SU-DHL-6 (cell line): ENCODE measurements at regions not wholly inside any gene's neighbourhood (a gene's known extent, or its start where the extent isn't known, plus 50 kb on each side); places are given as distances from the start of the nearest gene placed in this dataset.

Source experiments
- H2AFZ ChIP-seq: fragments of 200-600 bp; sonication (generic); 2 replicates; pipeline ENCODE4 v1.6.1; 2014; ENCODE audit warnings: low read depth, mild to moderate bottlenecking, moderate library complexity, mixed read lengths, antibody characterized with exemption, low read length; ENCODE audit not compliant: severe bottlenecking
- H3F3A ChIP-seq: fragments of 200-600 bp; shearing (Covaris generic); 2 replicates; pipeline ENCODE4 v1.6.0; 2016; ENCODE audit warnings: antibody characterized with exemption, mild to moderate bottlenecking; ENCODE audit not compliant: insufficient read depth
- H3K27ac ChIP-seq: fragments of 200-600 bp; sonication (generic); 2 replicates; pipeline ENCODE4 v1.5.1; 2016; ENCODE audit warnings: low read depth, mild to moderate bottlenecking, low read length, moderate library complexity, mixed read lengths
- H3K27me3 ChIP-seq: fragments of 200-600 bp; sonication (generic), shearing (Covaris generic); 2 replicates; pipeline ENCODE4 v1.6.0; 2014; ENCODE audit warnings: mild to moderate bottlenecking, low read length
- H3K36me3 ChIP-seq: fragments of 200-600 bp; sonication (generic); 2 replicates; pipeline ENCODE4 v1.6.1; 2014; ENCODE audit warnings: mild to moderate bottlenecking, low read length, mixed read lengths
- H3K4me2 ChIP-seq: fragments of 300-600, 200-600 bp; shearing (Covaris generic), sonication (generic); 2 replicates; pipeline ENCODE4 v1.6.0; 2014; ENCODE audit warnings: low read length, low read depth, mild to moderate bottlenecking; ENCODE audit not compliant: poor library complexity, severe bottlenecking
- H3K4me3 ChIP-seq: fragments of 200-600 bp; sonication (generic); 2 replicates; pipeline ENCODE4 v1.5.1; 2014; ENCODE audit warnings: antibody characterized with exemption, low read length, mild to moderate bottlenecking, mixed read lengths; ENCODE audit not compliant: insufficient read depth, poor library complexity, severe bottlenecking
- H3K79me2 ChIP-seq: fragments of 200-600 bp; sonication (generic); 2 replicates; pipeline ENCODE4 v1.6.1; 2014; ENCODE audit warnings: mild to moderate bottlenecking, low read length, moderate library complexity; ENCODE audit not compliant: insufficient read depth
- H3K9ac ChIP-seq: fragments of 200-600 bp; sonication (generic); 2 replicates; pipeline ENCODE4 v1.7.0; 2014; ENCODE audit warnings: mild to moderate bottlenecking, low read length
- H3K9me2 ChIP-seq: fragments of 200-600 bp; sonication (generic); replicated peaks from 2 replicates; pipeline ENCODE4 v1.6.1; 2014; ENCODE audit warnings: low read length; ENCODE audit not compliant: insufficient read depth
- H3K9me3 ChIP-seq: fragments of 200-600 bp; sonication (generic); 2 replicates; pipeline ENCODE4 v1.6.1; 2014; ENCODE audit warnings: low read length, mixed read lengths; ENCODE audit not compliant: insufficient read depth
- H4K20me1 ChIP-seq: fragments of 200-600 bp; sonication (generic); 2 replicates; pipeline ENCODE4 v1.6.1; 2014; ENCODE audit warnings: low read depth, mild to moderate bottlenecking, antibody characterized with exemption, low read length, moderate library complexity, mixed read lengths
- EZH2phosphoT487 ChIP-seq: fragments of 200-600 bp; sonication (generic), shearing (Covaris generic); conservative IDR thresholded peaks from 2 replicates; pipeline ENCODE4 v1.6.1; 2018; ENCODE audit warnings: mild to moderate bottlenecking, antibody characterized with exemption, low read length, moderate library complexity, mixed read lengths
- TF ChIP-seq, protein P1 (sequence below): fragments of 200-600 bp; sonication (generic); IDR thresholded peaks from one replicate; pipeline ENCODE4 v1.5.1; 2017; ENCODE audit warnings: antibody characterized with exemption, mild to moderate bottlenecking, low read length, moderate library complexity; ENCODE audit not compliant: insufficient read depth, poor library complexity, severe bottlenecking

DNA sequence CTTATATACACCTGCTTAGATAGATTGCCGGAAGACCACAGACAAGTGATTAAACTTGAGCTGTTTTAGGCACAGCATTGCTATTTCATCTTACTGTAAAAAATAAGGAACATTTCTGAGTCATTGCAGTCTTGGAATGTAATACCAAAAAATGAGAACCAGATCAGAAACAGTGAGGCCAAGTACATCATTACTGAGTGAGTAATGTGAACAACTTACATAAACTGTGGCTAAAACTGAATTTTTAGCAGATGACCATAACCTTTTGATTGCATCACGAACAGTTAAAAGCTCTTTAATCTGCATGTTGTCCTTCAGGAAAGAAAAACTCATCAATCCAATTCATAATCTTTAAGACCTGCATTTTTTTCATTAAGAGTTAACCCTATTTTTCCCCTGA lies 157.1 kb upstream of the FGF10 start:
- H3K27me3 ChIP-seq = no peaks in the 10 kb centered on the region
- no peaks in the 10 kb centered on the region for H4K20me1 ChIP-seq
- no peak overlapping the region for H3K27ac ChIP-seq
- no peak overlapping the region for H3K4me3 ChIP-seq
- no peak overlapping the region for H3K9ac ChIP-seq
- no peak overlapping the region for H2AFZ ChIP-seq
- no peaks in the 10 kb centered on the region for H3K36me3 ChIP-seq
- no peaks in the 10 kb centered on the region for H3K9me3 ChIP-seq
- TF ChIP-seq EZH2phosphoT487 = no peak
- TF ChIP-seq, protein P1, sequence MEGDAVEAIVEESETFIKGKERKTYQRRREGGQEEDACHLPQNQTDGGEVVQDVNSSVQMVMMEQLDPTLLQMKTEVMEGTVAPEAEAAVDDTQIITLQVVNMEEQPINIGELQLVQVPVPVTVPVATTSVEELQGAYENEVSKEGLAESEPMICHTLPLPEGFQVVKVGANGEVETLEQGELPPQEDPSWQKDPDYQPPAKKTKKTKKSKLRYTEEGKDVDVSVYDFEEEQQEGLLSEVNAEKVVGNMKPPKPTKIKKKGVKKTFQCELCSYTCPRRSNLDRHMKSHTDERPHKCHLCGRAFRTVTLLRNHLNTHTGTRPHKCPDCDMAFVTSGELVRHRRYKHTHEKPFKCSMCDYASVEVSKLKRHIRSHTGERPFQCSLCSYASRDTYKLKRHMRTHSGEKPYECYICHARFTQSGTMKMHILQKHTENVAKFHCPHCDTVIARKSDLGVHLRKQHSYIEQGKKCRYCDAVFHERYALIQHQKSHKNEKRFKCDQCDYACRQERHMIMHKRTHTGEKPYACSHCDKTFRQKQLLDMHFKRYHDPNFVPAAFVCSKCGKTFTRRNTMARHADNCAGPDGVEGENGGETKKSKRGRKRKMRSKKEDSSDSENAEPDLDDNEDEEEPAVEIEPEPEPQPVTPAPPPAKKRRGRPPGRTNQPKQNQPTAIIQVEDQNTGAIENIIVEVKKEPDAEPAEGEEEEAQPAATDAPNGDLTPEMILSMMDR = no peak
- no peaks in the 10 kb centered on the region for H3K79me2 ChIP-seq
- no peaks in the 10 kb centered on the region for H3F3A ChIP-seq
- no peak overlapping the region for H3K4me2 ChIP-seq
- H3K9me2 ChIP-seq = no peaks in the 10 kb centered on the region

DNA sequence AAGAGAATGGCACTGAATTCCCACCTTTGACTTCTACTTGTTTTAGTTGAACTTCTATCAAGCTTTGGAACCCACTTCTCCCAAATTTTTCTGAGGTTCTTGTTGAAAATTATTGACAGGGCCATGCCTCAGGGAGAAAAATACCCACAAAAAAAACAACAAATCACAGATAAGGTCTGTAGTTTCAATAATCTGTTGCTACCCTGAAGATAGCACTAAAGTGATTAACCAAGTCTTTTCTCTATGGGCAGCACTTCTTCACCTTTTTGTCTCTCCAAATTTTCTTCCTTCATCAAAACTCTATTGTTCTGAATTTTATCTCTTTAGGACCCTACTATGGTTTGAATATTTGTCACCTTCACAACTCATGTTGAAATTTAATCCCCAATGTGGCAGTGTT lies 154.3 kb upstream of the FGF10 start:
- H3K4me3 ChIP-seq = no peak overlapping the region
- H3K9me3 ChIP-seq = no peaks in the 10 kb centered on the region
- H3K36me3 ChIP-seq = no peaks in the 10 kb centered on the region
- TF ChIP-seq, protein P1 = no peak
- no peak for TF ChIP-seq EZH2phosphoT487
- H3K9me2 ChIP-seq = no peaks in the 10 kb centered on the region
- H4K20me1 ChIP-seq = no peaks in the 10 kb centered on the region
- no peaks in the 10 kb centered on the region for H3K79me2 ChIP-seq
- H3K4me2 ChIP-seq = no peak overlapping the region
- no peak overlapping the region for H2AFZ ChIP-seq
- no peaks in the 10 kb centered on the region for H3K27me3 ChIP-seq
- H3K27ac ChIP-seq = no peak overlapping the region
- no peak overlapping the region for H3K9ac ChIP-seq
- H3F3A ChIP-seq = no peaks in the 10 kb centered on the region

DNA sequence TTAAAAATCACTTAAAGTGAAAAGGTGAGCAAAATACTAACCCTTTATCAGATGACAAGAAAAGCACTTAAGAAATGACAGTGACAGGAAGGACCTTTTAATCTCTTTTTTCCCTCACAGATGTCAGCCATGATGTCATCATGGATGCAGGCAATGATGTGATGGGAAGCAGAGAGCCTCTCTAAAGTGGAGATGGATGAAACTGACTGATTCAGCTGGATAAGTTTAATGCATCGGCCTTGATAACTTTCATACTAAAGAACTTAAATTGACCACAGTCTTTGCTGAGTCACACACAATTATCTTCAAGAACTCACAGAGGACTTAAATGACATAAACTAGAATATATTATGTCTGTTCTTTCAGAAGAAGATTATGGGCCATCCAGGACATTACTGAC lies 153.2 kb upstream of the FGF10 start:
- Histone ChIP-seq H3K4me2 (no peak overlapping the region), H3K9me2 (no peaks in the 10 kb centered on the region), H3K79me2 (no peaks in the 10 kb centered on the region), H3F3A (no peaks in the 10 kb centered on the region), H3K27me3 (no peaks in the 10 kb centered on the region), H3K4me3 (no peak overlapping the region), H3K36me3 (no peaks in the 10 kb centered on the region), H3K27ac (no peak overlapping the region), H3K9me3 (no peaks in the 10 kb centered on the region), H4K20me1 (no peaks in the 10 kb centered on the region), H2AFZ (no peak overlapping the region), H3K9ac (no peak overlapping the region)
- TF ChIP-seq, protein P1 = no peak
- TF ChIP-seq EZH2phosphoT487 = no peak

DNA sequence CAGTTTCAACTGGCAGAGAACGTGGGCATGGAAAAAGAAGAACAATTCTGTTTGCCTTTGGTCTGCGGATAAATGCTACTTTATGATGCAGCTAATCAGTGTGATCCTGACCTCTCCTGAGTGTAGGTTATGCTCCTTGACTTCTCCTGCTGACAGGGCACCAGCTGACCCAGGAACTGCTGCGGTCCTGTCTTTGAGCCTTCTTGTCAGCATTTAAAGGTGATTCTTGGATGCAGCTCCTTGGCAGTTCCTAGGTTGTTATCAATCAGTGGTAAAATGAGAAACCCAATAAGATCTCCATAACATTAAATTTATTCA lies 150.3 kb upstream of the FGF10 start:
- Histone ChIP-seq H3K27ac (no peak overlapping the region), H2AFZ (no peak overlapping the region), H3K9me3 (no peaks in the 10 kb centered on the region)

More for the DNA sequence above, 150.3 kb upstream of the FGF10 start:
- H3K36me3 ChIP-seq = no peaks in the 10 kb centered on the region
- H3K79me2 ChIP-seq = no peaks in the 10 kb centered on the region
- H3K9ac ChIP-seq = no peak overlapping the region
- no peaks in the 10 kb centered on the region for H3K27me3 ChIP-seq
- TF ChIP-seq, protein P1 = no peak
- no peak for TF ChIP-seq EZH2phosphoT487
- H3K9me2 ChIP-seq = no peaks in the 10 kb centered on the region
- H3K4me3 ChIP-seq = no peak overlapping the region
- no peaks in the 10 kb centered on the region for H4K20me1 ChIP-seq
- no peaks in the 10 kb centered on the region for H3F3A ChIP-seq
- no peak overlapping the region for H3K4me2 ChIP-seq
